ENCODE measurements at regions not wholly inside any gene's neighbourhood (a gene's known extent, or its start where the extent isn't known, plus 50 kb on each side); places are given as distances from the start of the nearest gene placed in this dataset.

DNA sequence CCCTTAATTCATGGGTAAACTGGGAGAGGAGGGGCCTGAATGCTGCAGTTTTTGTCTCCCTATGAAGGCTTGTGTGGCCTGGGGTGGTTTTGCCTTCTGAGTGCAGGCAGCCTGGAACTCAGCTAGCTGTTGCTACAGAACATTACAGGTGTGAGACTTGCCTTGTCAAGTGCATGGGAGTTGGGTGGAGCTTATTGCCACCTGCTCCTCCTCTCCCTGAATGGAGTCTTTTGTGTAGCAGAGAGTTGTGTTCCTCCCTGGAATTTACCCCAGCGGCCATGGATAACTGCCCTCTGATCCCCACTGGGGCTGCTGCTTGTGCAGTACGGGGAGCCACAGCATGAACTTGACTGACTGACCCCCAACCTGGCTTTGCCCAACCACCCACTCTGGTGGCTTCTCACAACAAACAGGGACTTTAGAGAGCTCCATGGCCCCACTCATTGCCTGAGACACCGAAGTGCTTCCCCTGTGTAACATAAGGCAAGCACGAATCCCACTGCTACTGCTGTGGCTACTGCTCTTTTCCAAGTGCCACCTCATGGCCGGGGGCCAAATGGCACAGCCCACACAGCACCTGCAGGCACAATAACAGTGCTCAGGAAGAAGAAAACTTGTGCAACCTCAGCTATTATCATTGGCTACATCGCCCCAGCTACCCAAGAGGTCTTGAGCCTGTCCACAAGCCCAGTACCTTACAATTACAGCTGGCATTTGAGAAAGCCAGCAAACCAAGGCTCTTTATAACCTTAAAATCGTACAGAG is 942.9 kb downstream of the CDH18 start:
- H3K4me3 ChIP-seq (ENCODE audit: control insufficient read depth in 2 of 3, extremely low read depth in 1 of 3, insufficient read depth in 2 of 3, low read depth in 1 of 3, low read length in 3 of 3), result no peak overlapping the region
- dilution Hi-C loops (cut with MboI; ENCODE audit: extremely low pct_ligation_motif_present, low sequenced_read_pairs), result no loop called here
- no peak for TF ChIP-seq EZH2 (IDR thresholded peaks at IDR 0.05; ENCODE audit: low read length)
- TF ChIP-seq, protein P1, sequence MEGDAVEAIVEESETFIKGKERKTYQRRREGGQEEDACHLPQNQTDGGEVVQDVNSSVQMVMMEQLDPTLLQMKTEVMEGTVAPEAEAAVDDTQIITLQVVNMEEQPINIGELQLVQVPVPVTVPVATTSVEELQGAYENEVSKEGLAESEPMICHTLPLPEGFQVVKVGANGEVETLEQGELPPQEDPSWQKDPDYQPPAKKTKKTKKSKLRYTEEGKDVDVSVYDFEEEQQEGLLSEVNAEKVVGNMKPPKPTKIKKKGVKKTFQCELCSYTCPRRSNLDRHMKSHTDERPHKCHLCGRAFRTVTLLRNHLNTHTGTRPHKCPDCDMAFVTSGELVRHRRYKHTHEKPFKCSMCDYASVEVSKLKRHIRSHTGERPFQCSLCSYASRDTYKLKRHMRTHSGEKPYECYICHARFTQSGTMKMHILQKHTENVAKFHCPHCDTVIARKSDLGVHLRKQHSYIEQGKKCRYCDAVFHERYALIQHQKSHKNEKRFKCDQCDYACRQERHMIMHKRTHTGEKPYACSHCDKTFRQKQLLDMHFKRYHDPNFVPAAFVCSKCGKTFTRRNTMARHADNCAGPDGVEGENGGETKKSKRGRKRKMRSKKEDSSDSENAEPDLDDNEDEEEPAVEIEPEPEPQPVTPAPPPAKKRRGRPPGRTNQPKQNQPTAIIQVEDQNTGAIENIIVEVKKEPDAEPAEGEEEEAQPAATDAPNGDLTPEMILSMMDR (optimal IDR thresholded peaks at IDR 0.05 in 1 of 3, IDR thresholded peaks at IDR 0.05 in 1 of 3, conservative IDR thresholded peaks at IDR 0.05 in 1 of 3; ENCODE audit: extremely low read depth in 1 of 3, insufficient read depth in 2 of 3, low read length in 3 of 3), result no peak
- H3K4me2 ChIP-seq (ENCODE audit: control insufficient read depth, extremely low read depth, insufficient read depth, low read depth, low read length), result no peak overlapping the region
- H3K27me3 ChIP-seq (ENCODE audit: control insufficient read depth, extremely low read depth, insufficient read depth, low read length), result no peaks in the 10 kb centered on the region
- no peaks in the 10 kb centered on the region for H4K20me1 ChIP-seq (ENCODE audit: control insufficient read depth, extremely low read depth, insufficient read depth, low read length)
- H3K36me3 ChIP-seq (ENCODE audit: control insufficient read depth in 2 of 2, extremely low read depth in 1 of 2, insufficient read depth in 2 of 2, low read length in 2 of 2), result no peaks in the 10 kb centered on the region
- no peaks in the 10 kb centered on the region for H3K9me1 ChIP-seq (ENCODE audit: control insufficient read depth, extremely low read depth, insufficient read depth, low read length)
- no peak overlapping the region for H3K27ac ChIP-seq (ENCODE audit: control insufficient read depth, insufficient read depth, low read length)
- H3K9ac ChIP-seq (ENCODE audit: control insufficient read depth, extremely low read depth, insufficient read depth, low read length), result no peak overlapping the region
- H3K4me1 ChIP-seq (ENCODE audit: control insufficient read depth, extremely low read depth, insufficient read depth, low read length), result no peaks in the 10 kb centered on the region
- FAIRE-seq (no peak), DNase-seq (ENCODE audit: low read depth, low spot score) (no peak)
- H2AFZ ChIP-seq (ENCODE audit: control insufficient read depth, low read length), result no peak overlapping the region
- H3K9me3 ChIP-seq (ENCODE audit: control insufficient read depth, low read depth, low read length), result no peaks in the 10 kb centered on the region
- no peaks in the 10 kb centered on the region for H3K79me2 ChIP-seq (ENCODE audit: control insufficient read depth, insufficient read depth, low read length)

DNA sequence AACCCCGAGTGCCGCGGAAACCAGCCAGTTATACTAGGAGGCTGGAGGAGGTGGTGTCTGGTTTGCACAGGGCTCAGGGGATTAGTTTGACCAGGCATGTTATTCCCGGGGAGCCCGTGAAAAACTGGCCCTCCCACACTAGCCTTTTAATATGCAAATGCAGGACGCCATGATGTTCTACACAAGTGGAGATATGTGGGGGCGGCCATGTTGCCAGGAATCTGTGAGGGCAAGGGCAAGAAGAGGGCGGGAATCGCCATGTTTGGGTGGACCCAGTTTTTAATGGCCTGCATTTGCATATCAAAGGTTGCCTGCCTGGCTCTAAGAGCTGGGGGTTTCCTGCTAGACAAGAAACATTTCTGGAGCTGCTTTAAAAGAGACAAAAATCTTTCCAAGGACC is 940.7 kb downstream of the CDH18 start:
- no peaks in the 10 kb centered on the region for H3K27me3 ChIP-seq (ENCODE audit: control insufficient read depth, extremely low read depth, insufficient read depth, low read length)
- H3K4me2 ChIP-seq (ENCODE audit: control insufficient read depth, extremely low read depth, insufficient read depth, low read depth, low read length), result no peak overlapping the region
- no peaks in the 10 kb centered on the region for H3K79me2 ChIP-seq (ENCODE audit: control insufficient read depth, insufficient read depth, low read length)
- H3K36me3 ChIP-seq (ENCODE audit: control insufficient read depth in 2 of 2, extremely low read depth in 1 of 2, insufficient read depth in 2 of 2, low read length in 2 of 2), result no peaks in the 10 kb centered on the region
- TF ChIP-seq, protein P1 (optimal IDR thresholded peaks at IDR 0.05 in 1 of 3, IDR thresholded peaks at IDR 0.05 in 1 of 3, conservative IDR thresholded peaks at IDR 0.05 in 1 of 3; ENCODE audit: extremely low read depth in 1 of 3, insufficient read depth in 2 of 3, low read length in 3 of 3), result no peak
- TF ChIP-seq EZH2 (IDR thresholded peaks at IDR 0.05; ENCODE audit: low read length), result no peak
- H3K9me3 ChIP-seq (ENCODE audit: control insufficient read depth, low read depth, low read length), result no peaks in the 10 kb centered on the region
- FAIRE-seq (no peak), DNase-seq (ENCODE audit: low read depth, low spot score) (no peak)
- no peak overlapping the region for H2AFZ ChIP-seq (ENCODE audit: control insufficient read depth, low read length)
- H3K27ac ChIP-seq (ENCODE audit: control insufficient read depth, insufficient read depth, low read length), result no peak overlapping the region
- dilution Hi-C loops (cut with MboI; ENCODE audit: extremely low pct_ligation_motif_present, low sequenced_read_pairs), result no loop called here
- H3K4me1 ChIP-seq (ENCODE audit: control insufficient read depth, extremely low read depth, insufficient read depth, low read length), result no peaks in the 10 kb centered on the region
- H3K4me3 ChIP-seq (ENCODE audit: control insufficient read depth in 2 of 3, extremely low read depth in 1 of 3, insufficient read depth in 2 of 3, low read depth in 1 of 3, low read length in 3 of 3), result no peak overlapping the region
- H4K20me1 ChIP-seq (ENCODE audit: control insufficient read depth, extremely low read depth, insufficient read depth, low read length), result no peaks in the 10 kb centered on the region
- no peak overlapping the region for H3K9ac ChIP-seq (ENCODE audit: control insufficient read depth, extremely low read depth, insufficient read depth, low read length)
- no peaks in the 10 kb centered on the region for H3K9me1 ChIP-seq (ENCODE audit: control insufficient read depth, extremely low read depth, insufficient read depth, low read length)
